Breast epithelium (tissue), 4 donors: ENCODE measurements at regions not wholly inside any gene's neighbourhood (a gene's known extent, or its start where the extent isn't known, plus 50 kb on each side); places are given as distances from the start of the nearest gene placed in this dataset.
A peak's percentile ranks its signal among the peaks of the same experiment; 100 is the strongest.

Source experiments
- DNase-seq, 2 donors: peaks; one replicate each; pipeline ENCODE4 v3.0.0-alpha.2; 2019; ENCODE audit warnings: low spot score in 2 of 2
- H3K27ac ChIP-seq, 2 donors: fragments of 200-600 bp; sonication (generic) in 1 of 2; one replicate each; pipeline ENCODE4 v1.5.1; 2016 to 2019; ENCODE audit warnings: mild to moderate bottlenecking in 1 of 2
- H3K27me3 ChIP-seq, 2 donors: fragments of 200-600 bp; sonication (generic) in 1 of 2; one replicate each; pipeline versions ENCODE4 v1.5.1 to v1.6.0; 2017 to 2019; ENCODE audit warnings: control low read depth in 1 of 2, mild to moderate bottlenecking in 1 of 2
- H3K36me3 ChIP-seq: fragments of 200-600 bp; one replicate; pipeline ENCODE4 v1.5.1; 2019
- H3K4me1 ChIP-seq, 2 donors: fragments of 200-600 bp; sonication (generic); one replicate each; pipeline ENCODE4 v1.5.1; 2016 to 2019; ENCODE audit warnings: control low read depth in 1 of 2
- H3K4me3 ChIP-seq, 3 donors: fragments of 200-600 bp; sonication (generic); 1 replicate in 2 of 3; 2 replicates in 1 of 3; pipeline ENCODE4 v1.5.1; 2016 to 2019; ENCODE audit warnings: mild to moderate bottlenecking in 3 of 3, moderate library complexity in 2 of 3
- H3K9me3 ChIP-seq, 2 donors: fragments of 200-600 bp; sonication (generic) in 1 of 2; one replicate each; pipeline ENCODE4 v1.5.1; 2016 to 2019; ENCODE audit warnings: control low read depth in 1 of 2
- CTCF ChIP-seq, 3 donors: fragments of 450-650 bp; IDR thresholded peaks; one replicate each; pipeline ENCODE4 v1.5.1; 2016 to 2017; ENCODE audit warnings: antibody characterized with exemption in 3 of 3, mild to moderate bottlenecking in 3 of 3, moderate library complexity in 3 of 3
- POLR2A ChIP-seq: fragments of 450-650 bp; IDR thresholded peaks from one replicate; pipeline ENCODE4 v1.6.1; 2016; ENCODE audit warnings: antibody characterized with exemption, mild to moderate bottlenecking, moderate library complexity
- POLR2AphosphoS5 ChIP-seq, 3 donors: sonication (generic); formaldehyde crosslinking; IDR thresholded peaks; one replicate each; pipeline ENCODE4 v1.6.1; 2017; ENCODE audit warnings: antibody characterized with exemption in 3 of 3
- intact Hi-C: fragments of 100-400 bp; cut with DNase I; formaldehyde crosslinking; loops from one replicate; pipeline ENCODE4 v1.15.1; 2023; ENCODE audit warnings: low total_unique reads

DNA sequence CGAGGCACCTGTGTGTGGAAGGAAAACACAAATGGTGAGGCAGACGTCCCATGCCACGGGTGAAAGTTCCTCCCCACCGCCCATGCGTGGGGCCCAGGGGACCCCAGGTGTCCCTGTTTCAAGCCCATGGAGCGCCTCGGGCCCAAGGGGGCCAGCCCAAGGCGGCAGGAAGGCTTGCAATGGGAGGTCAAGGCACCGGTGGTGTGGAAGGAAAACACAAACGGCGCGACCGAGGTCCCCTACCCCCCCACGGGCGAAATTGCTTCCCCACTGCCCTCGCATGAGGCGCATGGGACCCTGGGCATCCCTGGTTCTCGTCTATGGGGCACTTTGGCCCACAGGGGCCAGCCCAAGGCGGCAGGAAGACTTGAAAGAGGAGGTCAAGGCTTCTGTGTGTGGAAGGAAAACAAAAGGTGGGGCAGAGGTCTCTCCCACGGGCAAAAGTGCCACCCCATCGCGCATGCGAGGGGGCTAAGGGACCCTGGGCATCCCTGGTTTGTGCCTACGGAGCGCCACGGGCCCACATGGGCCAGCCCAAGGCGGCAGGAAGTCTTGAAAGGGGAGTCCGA, 379.4 kb downstream of the ALG10 start:
- Histone ChIP-seq H3K4me1 (no peaks in the 10 kb centered on the region), H3K27me3 (no peaks in the 10 kb centered on the region), H3K27ac (no peak overlapping the region), H3K9me3 (peaks cover 97 to 100% of the 10 kb centered on the region in 2 donors), H3K36me3 (no peaks in the 10 kb centered on the region), H3K4me3 (no peak overlapping the region)
- peak; percentile 11 to 31 for DNase-seq
- intact Hi-C loops = no loop called here
- TF ChIP-seq POLR2AphosphoS5 (IDR thresholded peaks at IDR 0.05) (no peak), POLR2A (no peak), CTCF (IDR thresholded peaks at IDR 0.05) (no peak)

DNA sequence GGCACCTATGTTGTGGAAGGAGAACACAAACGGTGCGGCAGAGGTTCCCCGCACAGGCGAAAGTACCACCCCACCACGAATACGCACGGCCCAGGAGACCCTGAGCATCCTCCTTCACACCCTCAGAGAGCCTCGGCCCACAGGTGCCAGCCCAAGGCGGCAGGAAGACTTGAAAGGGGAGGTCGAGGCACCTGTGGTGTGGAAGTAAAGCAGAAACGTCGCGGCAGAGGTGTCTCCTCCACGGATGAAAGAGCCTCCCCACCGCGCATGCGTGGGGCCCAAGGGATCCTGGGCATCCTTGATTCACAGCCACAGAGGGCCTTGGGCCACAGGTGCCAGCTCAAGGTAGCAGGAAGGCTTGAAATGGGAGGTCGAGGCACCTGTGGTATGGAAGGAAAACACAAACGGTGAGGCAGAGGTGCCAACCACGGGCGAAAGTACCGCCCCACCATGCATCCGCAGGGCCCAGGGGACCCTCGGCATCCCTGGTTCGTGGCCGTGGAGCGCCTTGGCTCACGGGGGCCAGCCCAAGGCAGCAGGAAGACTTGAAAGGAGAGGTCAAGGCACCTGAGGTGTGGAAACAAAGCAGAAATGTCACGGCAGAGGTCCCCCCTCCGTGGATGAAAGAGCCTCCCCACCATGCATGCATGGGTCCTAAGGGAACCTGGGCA, 380.1 kb downstream of the ALG10 start:
- intact Hi-C loops = no loop called here
- DNase-seq = peak; percentile 8 to 27
- Histone ChIP-seq H3K27me3 (no peaks in the 10 kb centered on the region), H3K36me3 (no peaks in the 10 kb centered on the region), H3K4me3 (no peak overlapping the region), H3K4me1 (no peaks in the 10 kb centered on the region), H3K27ac (no peak overlapping the region), H3K9me3 (peaks cover 97 to 100% of the 10 kb centered on the region in 2 donors)
- no peak for TF ChIP-seq POLR2A
- TF ChIP-seq POLR2AphosphoS5 (IDR thresholded peaks at IDR 0.05) = no peak
- no peak for TF ChIP-seq CTCF (IDR thresholded peaks at IDR 0.05)

- Histone ChIP-seq H3K4me3 (no peak overlapping the region), H3K9me3 (peaks cover 97 to 100% of the 10 kb centered on the region in 2 donors), H3K4me1 (no peaks in the 10 kb centered on the region), H3K27me3 (no peaks in the 10 kb centered on the region), H3K36me3 (no peaks in the 10 kb centered on the region), H3K27ac (no peak overlapping the region)
- DNase-seq = peak; percentile 10 to 35
- intact Hi-C loops = no loop called here
- TF ChIP-seq CTCF (IDR thresholded peaks at IDR 0.05) (no peak), POLR2AphosphoS5 (IDR thresholded peaks at IDR 0.05) (no peak), POLR2A (no peak)
These were observed 380.8 kb downstream of the ALG10 start for GRCh38 chr12:34402899-34403705.

DNA sequence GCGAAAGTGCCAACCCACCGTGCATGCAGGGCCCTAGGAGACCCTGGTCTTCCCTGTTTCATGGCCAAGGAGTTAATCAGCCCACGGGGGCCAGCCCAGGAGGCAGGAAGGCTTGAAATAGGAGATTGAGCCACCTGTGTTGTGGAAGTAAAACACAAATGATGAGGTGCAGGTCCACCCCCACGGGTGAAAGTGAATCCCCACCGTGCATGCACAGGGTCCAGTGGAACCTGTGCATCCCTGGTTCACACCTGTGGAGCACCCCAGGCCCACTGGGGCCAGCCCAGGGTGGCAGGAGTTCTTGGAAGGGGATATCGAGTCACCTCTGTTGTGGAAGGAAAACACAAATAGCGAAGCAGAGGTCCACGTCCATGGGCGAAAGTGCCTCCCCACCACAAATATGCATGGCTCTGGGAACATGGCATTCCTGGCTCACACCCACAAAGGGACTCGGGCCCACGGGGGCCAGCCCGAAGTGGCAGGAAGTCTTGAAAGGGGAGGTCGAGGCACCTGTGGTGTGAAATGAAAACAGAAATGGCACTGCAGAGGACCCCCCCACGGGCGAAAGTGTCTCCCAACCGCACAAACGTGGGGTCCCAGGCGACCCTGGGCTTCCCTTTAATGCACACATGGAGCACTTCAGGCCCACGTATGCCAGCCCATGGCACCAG, 381.5 kb downstream of the ALG10 start:
- no peak overlapping the region for H3K4me3 ChIP-seq
- H3K27me3 ChIP-seq = no peaks in the 10 kb centered on the region
- peak in 1 of 2 donors; percentile 20 for DNase-seq
- TF ChIP-seq POLR2AphosphoS5 (IDR thresholded peaks at IDR 0.05) (no peak), CTCF (IDR thresholded peaks at IDR 0.05) (no peak), POLR2A (no peak)
- intact Hi-C loops = no loop called here
- no peak overlapping the region for H3K27ac ChIP-seq
- peaks cover 97 to 98% of the 10 kb centered on the region in 2 donors for H3K9me3 ChIP-seq
- no peaks in the 10 kb centered on the region for H3K4me1 ChIP-seq
- H3K36me3 ChIP-seq = no peaks in the 10 kb centered on the region
